RWPE1 (cell line): ENCODE measurements at regions not wholly inside any gene's neighbourhood (a gene's known extent, or its start where the extent isn't known, plus 50 kb on each side); places are given as distances from the start of the nearest gene placed in this dataset.

Experiments used
- CTCF ChIA-PET: fragments of 350-600 bp; sonication (Branson Sonifier 250); formaldehyde crosslinking; extraction: SDS; loops from one replicate; lab custom pipeline; 2021; lab: Yijun Ruan, JAX
- POLR2A ChIA-PET: fragments of 400-600 bp; formaldehyde crosslinking; extraction: SDS; loops from one replicate; lab custom pipeline; 2020; ENCODE audit warnings: antibody characterized with exemption; ENCODE audit not compliant: low non-redundant PET; lab: Yijun Ruan, JAX
- DNase-seq: peaks from one replicate; pipeline ENCODE4 v3.0.0; 2012; ENCODE audit warnings: low spot score
- H3K27ac ChIP-seq: fragments of 450-650 bp; 2 replicates; pipeline ENCODE4 v1.5.1; 2017
- CTCF ChIP-seq: fragments of 450-650 bp; conservative IDR thresholded peaks from 2 replicates; pipeline ENCODE4 v1.5.1; 2017; ENCODE audit warnings: low read depth, mild to moderate bottlenecking

GRCh38 chr17:63032142-63032541, 66.1 kb downstream of the TANC2 start:
- CTCF ChIA-PET: no interaction called here
- TF ChIP-seq CTCF: no peak
- POLR2A ChIA-PET: no interaction called here
- no peak for DNase-seq
- no peak overlapping the region for H3K27ac ChIP-seq

- CTCF ChIA-PET: no interaction called here
- TF ChIP-seq CTCF: no peak
Observed at GRCh38 chr17:63033142-63033541, 67.1 kb downstream of the TANC2 start.

GRCh38 chr17:63035271-63035670, 69.2 kb downstream of the TANC2 start:
- no peak for TF ChIP-seq CTCF
- ChIA-PET CTCF (no interaction called here), POLR2A (no interaction called here)
- H3K27ac ChIP-seq: no peak overlapping the region
- DNase-seq: no peak

More at GRCh38 chr17:63033142-63033541, 67.1 kb downstream of the TANC2 start:
- POLR2A ChIA-PET: no interaction called here
- DNase-seq: no peak
- H3K27ac ChIP-seq: no peak overlapping the region

GRCh38 chr17:63035695-63036094, 69.7 kb downstream of the TANC2 start:
- CTCF ChIA-PET: no interaction called here

GRCh38 chr17:63039342-63039741, 73.3 kb downstream of the TANC2 start:
- POLR2A ChIA-PET: no interaction called here
- DNase-seq: no peak
- CTCF ChIA-PET: interaction anchor here (1.4 kb wide), 1 partner anchor 40 kb away, joined by 3 read pairs; no protein-coding TSS in a partner anchor
- TF ChIP-seq CTCF: no peak
- no peak overlapping the region for H3K27ac ChIP-seq

More at GRCh38 chr17:63035695-63036094, 69.7 kb downstream of the TANC2 start:
- TF ChIP-seq CTCF: no peak
- no peak overlapping the region for H3K27ac ChIP-seq
- POLR2A ChIA-PET: no interaction called here
- no peak for DNase-seq

- peak; percentile 41 for DNase-seq
- POLR2A ChIA-PET: no interaction called here
- TF ChIP-seq CTCF: no peak
- H3K27ac ChIP-seq: no peak overlapping the region
- CTCF ChIA-PET: interaction anchor here (0.6 to 1.4 kb wide), 3 partner anchors 41 to 1446 kb away, joined by 3 read pairs; no protein-coding TSS in a partner anchor
Observed at GRCh38 chr17:63039899-63040602, 74.0 kb downstream of the TANC2 start.
